CD1c-positive myeloid dendritic cell (primary cell): ENCODE measurements at regions not wholly inside any gene's neighbourhood (a gene's known extent, or its start where the extent isn't known, plus 50 kb on each side); places are given as distances from the start of the nearest gene placed in this dataset.
"Not testable (repeated sequence)": the region's sequence is repeated elsewhere in the genome, so short reads cannot be mapped to it uniquely, and the experiment has no call there.

Experiments
- DNase-seq: peaks from one replicate; pipeline ENCODE4 v3.0.0-alpha.2; 2016; ENCODE audit errors: extremely low spot score

- no peak for DNase-seq
These were observed 229.3 kb downstream of the RFPL4B start for GRCh38 chr6:112576423-112576822.

GRCh38 chr6:112579601-112580000 lies 232.5 kb downstream of the RFPL4B start:
- DNase-seq = no peak

DNA sequence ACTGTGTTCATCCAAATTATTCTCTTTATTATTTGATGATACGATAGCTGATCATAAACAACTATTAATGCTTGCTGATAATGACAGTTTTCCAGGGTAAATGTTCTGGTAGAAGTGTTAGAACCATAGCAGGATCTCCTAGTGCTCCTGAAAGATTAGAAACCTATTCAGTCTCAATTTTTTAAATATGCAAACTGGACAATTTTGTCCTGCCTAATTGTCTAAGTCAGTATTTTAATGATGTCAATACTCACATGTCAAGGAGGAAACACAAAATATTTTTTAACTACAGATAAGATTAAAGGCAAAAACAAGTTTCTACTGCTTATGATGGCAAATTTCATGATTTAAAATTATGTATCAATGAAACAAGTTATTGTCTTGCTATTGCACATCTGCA lies 233.9 kb downstream of the RFPL4B start:
- DNase-seq = no peak

- DNase-seq = no peak
These were observed 243.2 kb downstream of the RFPL4B start for GRCh38 chr6:112590326-112590725.

DNA sequence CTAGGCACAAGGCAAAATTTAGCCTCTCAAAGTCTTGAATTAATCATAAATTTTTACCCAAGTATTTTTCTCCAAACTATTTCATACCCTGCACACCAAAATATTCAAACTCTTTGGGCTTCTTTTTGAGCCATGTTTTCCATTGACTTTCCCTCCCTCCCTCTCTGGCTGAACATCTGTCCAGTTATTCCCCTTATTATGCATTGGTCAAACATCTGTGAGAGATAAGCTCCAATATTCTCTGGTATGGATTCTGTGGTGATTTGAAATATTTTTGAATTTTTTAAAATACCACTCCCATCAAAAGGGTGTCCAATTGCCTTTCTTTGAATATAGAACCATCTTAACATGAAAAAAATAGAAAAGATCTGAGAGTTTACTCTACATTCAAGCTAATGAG lies 244.2 kb downstream of the RFPL4B start:
- DNase-seq = no peak

DNA sequence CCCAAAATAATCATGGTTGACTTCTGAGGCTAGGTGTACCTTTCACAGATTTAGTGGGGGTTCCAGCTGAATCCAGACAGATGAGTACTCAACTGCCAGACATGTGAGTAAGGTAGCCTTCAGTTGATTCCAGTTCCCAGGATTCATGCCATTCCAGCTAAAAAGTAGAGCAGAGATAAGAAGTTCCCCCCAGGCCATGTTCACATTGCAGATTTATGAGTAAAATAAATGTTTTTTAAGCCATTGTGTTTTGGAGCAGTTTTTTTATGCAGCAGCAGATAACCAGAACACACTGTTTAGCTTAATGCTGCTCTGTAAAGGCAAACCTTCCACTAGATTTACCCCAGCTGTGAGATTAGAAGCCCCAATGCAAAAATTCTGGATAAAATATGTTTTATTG lies 245.0 kb downstream of the RFPL4B start:
- DNase-seq = no peak

- DNase-seq = no peak
These were observed 247.9 kb downstream of the RFPL4B start for GRCh38 chr6:112594886-112595594.

DNA sequence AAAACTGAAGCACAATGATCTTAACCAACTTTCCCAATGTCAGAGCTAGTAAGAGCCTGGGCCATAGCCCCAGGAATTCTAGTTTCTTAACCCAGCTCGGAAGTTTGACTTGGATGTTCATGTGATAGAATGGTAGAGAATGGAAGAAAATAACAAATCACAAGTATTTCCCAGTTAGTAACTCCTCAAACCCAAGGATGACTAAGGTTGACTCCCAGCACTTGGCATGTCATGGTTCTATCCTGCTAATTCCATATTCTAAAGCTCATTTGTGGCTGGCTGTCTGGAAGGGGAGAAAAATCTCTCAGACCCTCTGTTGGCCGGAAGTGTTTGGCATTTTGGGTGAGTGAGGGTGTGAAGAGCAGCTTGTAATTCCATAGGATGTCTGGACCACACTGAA lies 248.7 kb downstream of the RFPL4B start:
- DNase-seq = no peak

DNA sequence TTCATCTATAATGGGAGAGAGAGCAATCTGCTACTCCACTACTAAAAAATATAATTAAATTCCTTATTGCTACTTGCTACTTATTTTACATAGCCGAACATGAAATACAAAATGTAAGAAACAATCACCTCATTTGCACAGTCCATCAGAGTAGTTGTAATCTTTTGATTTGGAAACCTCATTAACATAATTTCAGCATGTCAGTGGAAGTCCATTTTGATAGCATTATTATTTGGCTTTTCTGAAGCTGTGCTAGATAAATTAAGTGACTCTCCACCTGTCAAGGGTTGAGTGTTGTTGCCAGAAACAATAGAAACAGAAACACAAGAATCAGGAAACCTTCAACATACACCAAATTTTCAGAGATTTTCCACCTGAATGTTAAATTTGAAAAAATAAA lies 250.0 kb downstream of the RFPL4B start:
- DNase-seq = no peak

DNA sequence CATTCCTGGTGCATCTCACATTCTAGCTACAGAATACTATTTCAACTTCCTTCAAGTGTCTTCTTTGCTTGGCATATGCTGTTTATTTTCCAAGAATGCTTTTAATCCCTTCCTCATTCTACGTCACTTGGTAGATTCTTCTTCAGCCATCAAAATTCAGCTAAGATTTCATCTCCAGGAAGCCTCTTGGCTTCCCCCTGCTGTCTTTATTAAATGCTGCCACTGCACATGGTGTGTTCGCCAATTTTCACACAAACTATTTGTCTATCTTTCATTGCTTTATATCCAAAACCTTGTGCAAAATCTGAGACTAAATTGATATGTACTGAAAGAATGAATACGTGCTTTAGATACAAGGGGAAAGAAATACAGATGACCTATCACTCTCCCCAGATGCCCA lies 253.0 kb downstream of the RFPL4B start:
- no peak for DNase-seq

- DNase-seq = no peak
These were observed 256.6 kb downstream of the RFPL4B start for GRCh38 chr6:112603726-112604125.

DNA sequence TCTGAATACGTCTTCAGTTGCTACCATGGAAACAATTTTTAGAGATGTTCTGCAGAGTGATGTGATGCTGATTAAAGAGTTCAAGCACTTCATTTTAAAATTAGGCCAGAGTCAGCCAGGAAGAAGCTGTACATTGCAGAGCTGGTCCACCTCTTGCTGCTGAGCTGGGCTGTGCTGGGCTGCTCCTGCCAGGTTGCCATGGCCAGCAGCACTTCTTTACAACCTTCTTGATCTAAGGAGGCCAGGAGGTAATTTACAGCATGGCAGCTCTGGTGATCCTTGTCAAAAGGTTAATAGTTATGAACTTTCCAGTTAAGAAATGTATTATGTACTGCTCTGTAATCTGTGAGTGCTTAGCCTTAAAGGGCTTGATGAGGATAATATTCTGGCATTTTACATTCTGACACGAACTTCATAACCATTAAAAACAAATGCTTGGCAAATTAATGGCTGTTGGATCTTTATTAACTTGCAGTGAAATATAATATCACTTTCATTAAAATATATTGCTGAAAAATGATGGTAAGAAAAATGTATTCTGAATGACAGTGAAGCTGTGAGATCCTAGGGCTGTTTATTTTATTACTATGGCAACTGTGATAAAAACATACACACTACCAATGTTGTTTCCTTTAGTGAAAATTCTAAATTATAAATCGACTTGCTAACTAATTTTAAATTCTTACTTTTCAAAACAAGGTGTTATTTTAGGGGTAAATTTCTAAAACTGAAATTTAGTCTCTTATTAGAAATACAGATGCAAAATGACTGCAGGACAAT lies 259.7 kb downstream of the RFPL4B start:
- DNase-seq = no peak

GRCh38 chr6:112608925-112609324 lies 261.8 kb downstream of the RFPL4B start:
- not testable (repeated sequence) for DNase-seq

- DNase-seq = no peak
These were observed 266.3 kb downstream of the RFPL4B start for GRCh38 chr6:112613410-112613809.

DNA sequence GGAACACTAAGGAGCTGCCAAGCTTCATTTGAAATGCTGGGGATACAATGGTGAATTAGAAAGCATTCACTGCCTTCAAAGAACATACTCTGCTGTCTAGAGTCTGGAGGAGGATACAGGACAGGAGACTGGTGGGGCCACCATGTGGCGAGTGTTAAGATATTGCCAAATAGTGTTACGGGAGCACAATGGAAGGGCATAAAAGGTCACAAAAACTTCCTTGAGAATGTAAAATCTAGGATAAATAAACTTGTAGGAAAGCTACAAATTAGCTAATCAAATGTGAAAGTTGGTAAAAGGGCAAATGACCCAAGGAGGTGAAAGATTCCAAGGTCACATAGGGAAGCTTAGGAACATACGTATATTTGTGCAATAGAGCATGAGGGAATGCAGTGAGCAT lies 271.7 kb downstream of the RFPL4B start:
- no peak for DNase-seq

DNA sequence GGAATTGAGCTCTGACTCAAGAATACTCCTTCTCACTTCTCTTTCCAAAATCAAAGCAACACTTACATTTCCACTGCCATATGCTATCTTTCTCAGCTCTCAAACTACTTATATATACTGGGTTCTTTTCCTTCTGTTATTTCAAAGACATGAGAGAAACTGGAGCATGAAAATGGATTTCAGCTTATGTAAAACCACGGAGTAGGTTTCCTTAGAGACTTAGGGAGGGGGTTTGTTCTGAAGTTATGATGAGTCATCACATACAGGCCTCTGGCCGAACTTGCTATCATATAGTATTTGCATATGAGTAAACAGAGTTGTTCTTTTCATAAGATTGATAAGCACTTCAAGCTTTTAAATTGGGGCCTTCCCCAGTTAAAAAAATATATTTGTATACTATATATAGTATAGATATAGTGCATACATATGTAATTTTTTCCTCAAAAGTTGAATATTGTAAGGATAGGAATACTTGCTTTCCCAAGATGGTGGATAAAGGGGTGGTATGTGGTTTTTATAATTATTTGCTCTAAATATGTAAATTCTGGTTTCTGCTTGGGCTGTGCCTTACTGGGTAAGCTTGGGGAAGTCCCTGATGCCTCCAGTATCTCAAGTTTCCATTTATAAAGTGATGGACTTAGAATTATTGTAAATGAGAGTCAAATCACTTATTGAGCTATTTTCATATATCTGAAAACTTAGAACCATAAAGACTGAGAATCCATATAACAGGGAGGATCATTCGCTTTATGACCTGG lies 273.9 kb downstream of the RFPL4B start:
- no peak for DNase-seq

- no peak for DNase-seq
These were observed 274.9 kb downstream of the RFPL4B start for GRCh38 chr6:112622036-112622435.

DNA sequence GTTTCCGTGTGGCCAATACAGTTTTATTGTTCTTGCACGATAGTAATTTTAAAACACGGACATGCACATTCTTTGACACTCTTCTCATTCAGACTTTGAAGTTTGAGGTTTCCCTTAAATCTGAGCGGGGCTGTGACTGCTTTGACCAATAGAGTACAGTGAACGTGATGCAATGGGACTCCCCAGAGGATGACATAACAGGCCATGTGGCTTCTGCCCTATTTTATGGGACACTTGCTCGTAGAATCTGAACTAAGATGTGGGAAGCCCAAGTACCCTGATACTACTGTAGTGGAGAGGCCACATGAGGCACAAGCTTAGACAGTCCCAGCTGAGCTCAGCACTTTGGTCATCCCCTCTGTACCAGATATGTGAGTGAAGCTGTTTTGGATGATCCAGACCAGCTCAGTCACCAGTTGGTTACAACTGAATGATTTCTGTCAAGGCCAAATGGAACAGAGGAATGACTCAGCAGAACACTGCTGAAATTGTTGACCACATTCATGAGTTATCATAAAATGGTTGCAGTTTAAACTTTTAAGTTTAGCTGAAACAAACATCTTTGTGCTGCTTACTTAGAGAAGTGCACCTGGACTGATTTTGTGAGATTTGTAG lies 279.4 kb downstream of the RFPL4B start:
- no peak for DNase-seq

DNA sequence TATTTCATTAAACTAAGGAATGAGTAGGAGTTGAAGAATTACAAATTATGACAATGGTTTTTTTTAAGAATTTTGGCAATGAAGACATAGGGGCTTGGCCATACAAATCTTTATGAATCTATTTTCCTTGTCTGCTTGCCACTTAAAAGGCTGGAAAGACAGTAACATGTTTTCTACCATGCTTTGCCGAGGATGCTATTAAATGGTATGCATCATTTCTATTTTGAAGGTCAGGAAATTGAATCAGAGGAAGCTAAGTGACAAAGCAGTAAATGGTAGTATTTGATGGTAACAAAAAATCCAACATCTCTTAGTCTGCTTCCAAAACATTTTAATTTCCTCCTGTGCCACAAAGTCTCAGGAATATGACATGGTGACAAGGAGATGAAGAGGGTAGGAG lies 287.2 kb downstream of the RFPL4B start:
- DNase-seq = no peak

DNA sequence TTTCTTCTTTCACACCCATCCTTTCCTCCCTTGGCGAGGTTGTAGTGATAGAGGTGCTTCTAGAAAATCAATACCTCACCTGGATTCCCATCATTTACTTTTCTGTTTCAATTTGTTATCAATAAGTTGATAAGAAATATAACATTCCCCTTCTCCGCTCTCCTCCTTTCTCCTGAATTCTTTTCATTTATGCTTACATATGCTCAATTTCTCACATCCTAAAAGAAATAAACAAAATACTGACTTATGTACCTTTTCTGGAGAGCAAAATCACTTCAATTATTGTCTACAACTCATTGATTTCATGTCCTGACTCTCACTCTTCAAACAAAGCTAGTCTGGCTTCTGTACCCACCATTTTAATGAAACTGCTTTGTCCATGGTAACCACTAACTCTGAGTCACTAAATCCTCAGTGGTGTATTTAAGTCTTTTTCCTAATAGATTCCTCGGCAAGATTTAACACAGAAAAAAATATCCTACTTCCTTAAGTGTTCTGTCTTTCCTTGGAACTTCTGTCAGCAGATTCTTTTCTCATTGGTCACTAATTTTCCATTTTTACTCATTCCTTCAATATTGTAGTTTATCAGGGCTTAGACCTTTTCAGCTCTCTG lies 289.6 kb downstream of the RFPL4B start:
- DNase-seq = no peak

DNA sequence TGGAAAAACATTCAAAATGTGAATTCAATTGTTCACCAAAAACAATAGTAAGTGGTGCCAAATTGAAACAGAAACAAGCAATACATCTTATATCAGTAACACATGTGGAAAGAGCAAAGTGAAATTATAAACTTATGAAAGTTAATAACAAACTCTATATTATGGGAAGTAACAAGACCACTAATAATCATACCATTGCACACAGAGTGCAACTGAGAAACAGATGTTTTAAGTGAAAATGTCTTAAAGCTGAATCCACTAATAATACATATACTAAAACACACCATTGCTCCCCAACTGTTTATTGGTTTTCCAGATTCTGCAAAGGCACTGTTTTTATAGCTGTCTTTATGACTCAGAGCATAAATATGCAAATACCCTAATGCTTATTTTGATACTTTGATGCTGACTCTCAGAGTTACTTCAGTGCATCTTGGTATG lies 292.3 kb downstream of the RFPL4B start:
- DNase-seq = no peak

DNA sequence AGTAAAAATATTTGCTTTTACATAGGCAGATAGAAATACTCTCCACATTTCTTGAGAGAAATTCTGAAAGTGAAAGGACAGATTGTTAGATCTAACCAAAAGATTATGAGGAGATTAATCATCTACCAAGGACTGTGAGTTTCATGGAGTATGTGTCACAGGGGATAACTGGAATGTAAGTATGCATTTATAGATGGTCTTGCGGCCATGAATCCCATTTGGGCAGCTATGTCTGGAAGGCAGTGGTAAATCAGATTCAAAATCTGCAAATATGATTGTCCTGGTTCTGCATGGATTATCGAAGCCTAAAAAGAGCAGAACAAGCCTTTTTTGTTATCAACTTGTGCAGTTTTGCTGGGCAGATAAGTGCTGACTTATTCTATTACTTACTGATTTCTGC lies 293.8 kb downstream of the RFPL4B start:
- DNase-seq = no peak
